HEK293 (cell line): ENCODE measurements at regions not wholly inside any gene's neighbourhood (a gene's known extent, or its start where the extent isn't known, plus 50 kb on each side); places are given as distances from the start of the nearest gene placed in this dataset.

Experiments
- CTCF ChIA-PET: fragments of 350-600 bp; formaldehyde crosslinking; extraction: SDS; loops from one replicate; lab custom pipeline; 2021; ENCODE audit warnings: antibody characterized with exemption; lab: Yijun Ruan, JAX
- POLR2A ChIA-PET: fragments of 300-600 bp; formaldehyde crosslinking; extraction: SDS; loops from one replicate; lab custom pipeline; 2020; ENCODE audit warnings: antibody characterized with exemption, inconsistent platforms; lab: Yijun Ruan, JAX
- H3K27ac ChIP-seq: fragments of 200-500 bp; sonication (Bioruptor generic); 2 replicates; pipeline ENCODE4 v1.5.1; 2014; ENCODE audit warnings: low read depth, low read length, control low read depth, inconsistent platforms; ENCODE audit errors: extremely low read depth
- H3K36me3 ChIP-seq, 2 experiments: fragments of 200-500 bp in 1 of 2; sonication (Bioruptor generic) in 1 of 2; 1 replicate in 1 of 2; 2 replicates in 1 of 2; pipeline ENCODE4 v1.5.1; 2014 to 2017; ENCODE audit warnings: inconsistent platforms in 2 of 2, low read length in 2 of 2; ENCODE audit not compliant: control insufficient read depth in 2 of 2, insufficient read depth in 1 of 2
- H3K4me1 ChIP-seq: fragments of 200-500 bp; sonication (Bioruptor generic); 2 replicates; pipeline ENCODE4 v1.5.1; 2014; ENCODE audit warnings: mild to moderate bottlenecking, low read length, inconsistent platforms; ENCODE audit not compliant: control insufficient read depth, insufficient read depth
- H3K4me3 ChIP-seq: 2 replicates; pipeline ENCODE4 v1.5.1; 2011; ENCODE audit warnings: low read depth, mild to moderate bottlenecking, control low read depth, low read length, moderate library complexity
- H3K9me3 ChIP-seq: fragments of 200-500 bp; sonication (Bioruptor generic); 2 replicates; pipeline ENCODE4 v1.5.1; 2014; ENCODE audit warnings: low read depth, low read length, inconsistent platforms; ENCODE audit not compliant: control insufficient read depth, insufficient read depth
- BCL6B ChIP-seq: fragments of 450-650 bp; formaldehyde crosslinking; IDR thresholded peaks from 2 replicates; pipeline ENCODE4 v1.5.1; 2017; ENCODE audit warnings: missing biosample characterization, missing genetic modification characterization
- REST ChIP-seq: fragments of 450-650 bp; formaldehyde crosslinking; IDR thresholded peaks from 2 replicates; pipeline ENCODE4 v1.5.1; 2016; ENCODE audit warnings: missing biosample characterization, missing genetic modification characterization
- SP7 ChIP-seq: fragments of 450-650 bp; formaldehyde crosslinking; IDR thresholded peaks from 2 replicates; pipeline ENCODE4 v1.5.1; 2016; ENCODE audit warnings: missing biosample characterization, missing genetic modification characterization
- TCF7L2 ChIP-seq: IDR thresholded peaks from 2 replicates; pipeline ENCODE4 v1.6.1; 2011; ENCODE audit warnings: low read depth, mild to moderate bottlenecking, inconsistent platforms, low read length, moderate library complexity, borderline replicate concordance
- ZBTB8A ChIP-seq: fragments of 450-650 bp; formaldehyde crosslinking; IDR thresholded peaks from 2 replicates; pipeline ENCODE4 v1.5.1; 2016; ENCODE audit warnings: missing biosample characterization, missing genetic modification characterization
- ZEB2 ChIP-seq: fragments of 450-650 bp; formaldehyde crosslinking; IDR thresholded peaks from 2 replicates; pipeline ENCODE4 v1.5.1; 2016; ENCODE audit warnings: missing biosample characterization, missing genetic modification characterization
- ZNF18 ChIP-seq: fragments of 450-650 bp; formaldehyde crosslinking; IDR thresholded peaks from 2 replicates; pipeline ENCODE4 v1.5.1; 2016; ENCODE audit warnings: missing biosample characterization, missing genetic modification characterization
- ZNF19 ChIP-seq: fragments of 450-650 bp; formaldehyde crosslinking; IDR thresholded peaks from 2 replicates; pipeline ENCODE4; 2016; ENCODE audit warnings: missing biosample characterization, missing genetic modification characterization, low read depth
- ZNF366 ChIP-seq: fragments of 450-650 bp; formaldehyde crosslinking; conservative IDR thresholded peaks from 2 replicates; pipeline ENCODE4 v1.5.1; 2016; ENCODE audit warnings: missing biosample characterization, missing genetic modification characterization
- ZNF518A ChIP-seq: fragments of 450-650 bp; formaldehyde crosslinking; conservative IDR thresholded peaks from 2 replicates; pipeline ENCODE4 v1.5.1; 2016; ENCODE audit warnings: low read depth, missing biosample characterization, missing genetic modification characterization
- ZNF555 ChIP-seq: fragments of 450-650 bp; formaldehyde crosslinking; conservative IDR thresholded peaks from 2 replicates; pipeline ENCODE4 v1.5.1; 2017; ENCODE audit warnings: missing biosample characterization, mild to moderate bottlenecking, missing genetic modification characterization, inconsistent platforms
- ZNF677 ChIP-seq: fragments of 450-650 bp; IDR thresholded peaks from 2 replicates; pipeline ENCODE4 v1.5.0; 2018; ENCODE audit warnings: missing biosample characterization, mild to moderate bottlenecking, missing genetic modification characterization, moderate library complexity
- ZNF692 ChIP-seq: fragments of 450-650 bp; formaldehyde crosslinking; IDR thresholded peaks from 2 replicates; pipeline ENCODE4 v1.5.1; 2016; ENCODE audit warnings: missing biosample characterization, missing genetic modification characterization
- ZNF792 ChIP-seq: fragments of 450-650 bp; formaldehyde crosslinking; IDR thresholded peaks from 2 replicates; pipeline ENCODE4 v1.5.1; 2016; ENCODE audit warnings: missing biosample characterization, missing genetic modification characterization
- ZSCAN18 ChIP-seq: fragments of 450-650 bp; formaldehyde crosslinking; IDR thresholded peaks from 2 replicates; pipeline ENCODE4 v1.5.1; 2016; ENCODE audit warnings: missing biosample characterization, missing genetic modification characterization

GRCh38 chr5:125451622-125452021, 705.2 kb upstream of the ZNF608 start:
- Histone ChIP-seq H3K4me3 (no peak overlapping the region), H3K4me1 (0 out of 2 replicates have a peak, but pooled peaks cover 7% of the 10 kb centered on the region), H3K36me3 (no peaks in the 10 kb centered on the region), H3K9me3 (no peaks in the 10 kb centered on the region), H3K27ac (no peak overlapping the region)
- TF ChIP-seq BCL6B (tag by site-specific recombination) = peak; percentile 68
- TF ChIP-seq ZEB2 (tag by site-specific recombination) = no peak
- no peak for TF ChIP-seq ZNF792 (tag by site-specific recombination)
- no peak for TF ChIP-seq REST
- TF ChIP-seq ZNF692 (tag by site-specific recombination) = no peak
- TF ChIP-seq ZNF677 = no peak
- no peak for TF ChIP-seq ZNF18
- no peak for TF ChIP-seq SP7 (tag by site-specific recombination)
- no peak for TF ChIP-seq ZNF19 (tag by site-specific recombination)
- ChIA-PET CTCF (no interaction called here), POLR2A (no interaction called here)

GRCh38 chr5:125452991-125453390, 706.6 kb upstream of the ZNF608 start:
- Histone ChIP-seq H3K4me1 (0 out of 2 replicates have a peak, but pooled peaks cover 7% of the 10 kb centered on the region), H3K27ac (no peak overlapping the region), H3K9me3 (no peaks in the 10 kb centered on the region), H3K36me3 (no peaks in the 10 kb centered on the region), H3K4me3 (no peak overlapping the region)
- CTCF ChIA-PET = no interaction called here
- TF ChIP-seq ZNF518A (tag by site-specific recombination) (no peak), ZSCAN18 (tag by site-specific recombination) (no peak), ZNF555 (tag by site-specific recombination) (no peak), ZBTB8A (no peak), ZNF366 (no peak), TCF7L2 (no peak)
- POLR2A ChIA-PET = no interaction called here
